ENCODE measurements at regions not wholly inside any gene's neighbourhood (a gene's known extent, or its start where the extent isn't known, plus 50 kb on each side); places are given as distances from the start of the nearest gene placed in this dataset.

DNA sequence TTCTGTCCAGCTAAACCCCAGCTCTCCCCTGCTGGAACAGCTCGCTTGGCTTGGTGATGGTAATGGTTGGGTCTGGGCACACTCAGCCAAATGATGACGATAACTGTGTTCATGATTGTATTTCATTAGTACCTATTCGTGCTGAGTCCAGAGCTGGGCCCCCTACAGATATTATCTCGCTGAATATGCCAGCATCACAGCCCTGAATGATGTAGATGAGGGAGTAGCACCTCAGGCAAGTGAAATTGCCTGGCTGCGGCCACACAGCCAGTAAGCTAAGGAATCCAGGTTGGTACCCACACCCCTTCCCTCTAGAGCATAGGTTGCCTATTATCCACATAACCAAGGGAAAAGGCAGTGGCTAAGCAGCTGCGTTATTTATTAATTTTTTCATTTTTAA is 163.5 kb downstream of the KTN1 start:
- BruUV-seq (replicated peaks) = no TSS peak
- Histone ChIP-seq H3K4me1 (ENCODE audit: insufficient read depth, low read length, poor library complexity, severe bottlenecking) (peaks cover 16% of the 10 kb centered on the region), H3K27me3 (replicated peaks; ENCODE audit: insufficient read depth, low read depth, low read length, poor library complexity) (no peaks in the 10 kb centered on the region), H3K27ac (ENCODE audit: low read depth, low read length, poor library complexity, severe bottlenecking) (no peak overlapping the region), H3K4me3 (ENCODE audit: low read depth, low read length, poor library complexity, severe bottlenecking) (no peak overlapping the region), H3K36me3 (ENCODE audit: insufficient read depth, low read length, poor library complexity, severe bottlenecking) (no peaks in the 10 kb centered on the region), H3K9me3 (ENCODE audit: low read depth, low read length, poor library complexity, severe bottlenecking) (no peaks in the 10 kb centered on the region)
- CTCF ChIA-PET = no interaction called here
- TF ChIP-seq EZH2 (IDR thresholded peaks at IDR 0.05; ENCODE audit: borderline replicate concordance, low read depth, low read length, poor library complexity, severe bottlenecking) = no peak
- TF ChIP-seq, protein P1, sequence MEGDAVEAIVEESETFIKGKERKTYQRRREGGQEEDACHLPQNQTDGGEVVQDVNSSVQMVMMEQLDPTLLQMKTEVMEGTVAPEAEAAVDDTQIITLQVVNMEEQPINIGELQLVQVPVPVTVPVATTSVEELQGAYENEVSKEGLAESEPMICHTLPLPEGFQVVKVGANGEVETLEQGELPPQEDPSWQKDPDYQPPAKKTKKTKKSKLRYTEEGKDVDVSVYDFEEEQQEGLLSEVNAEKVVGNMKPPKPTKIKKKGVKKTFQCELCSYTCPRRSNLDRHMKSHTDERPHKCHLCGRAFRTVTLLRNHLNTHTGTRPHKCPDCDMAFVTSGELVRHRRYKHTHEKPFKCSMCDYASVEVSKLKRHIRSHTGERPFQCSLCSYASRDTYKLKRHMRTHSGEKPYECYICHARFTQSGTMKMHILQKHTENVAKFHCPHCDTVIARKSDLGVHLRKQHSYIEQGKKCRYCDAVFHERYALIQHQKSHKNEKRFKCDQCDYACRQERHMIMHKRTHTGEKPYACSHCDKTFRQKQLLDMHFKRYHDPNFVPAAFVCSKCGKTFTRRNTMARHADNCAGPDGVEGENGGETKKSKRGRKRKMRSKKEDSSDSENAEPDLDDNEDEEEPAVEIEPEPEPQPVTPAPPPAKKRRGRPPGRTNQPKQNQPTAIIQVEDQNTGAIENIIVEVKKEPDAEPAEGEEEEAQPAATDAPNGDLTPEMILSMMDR (conservative IDR thresholded peaks at IDR 0.05; ENCODE audit: low read depth, low read length) = no peak
- no peak for DNase-seq (ENCODE audit: low spot score)
- intact Hi-C loops (cut with micrococcal nuclease; ENCODE audit: unreplicated experiment) = no loop called here
- POLR2A ChIA-PET (ENCODE audit: low non-redundant PET) = no interaction called here

DNA sequence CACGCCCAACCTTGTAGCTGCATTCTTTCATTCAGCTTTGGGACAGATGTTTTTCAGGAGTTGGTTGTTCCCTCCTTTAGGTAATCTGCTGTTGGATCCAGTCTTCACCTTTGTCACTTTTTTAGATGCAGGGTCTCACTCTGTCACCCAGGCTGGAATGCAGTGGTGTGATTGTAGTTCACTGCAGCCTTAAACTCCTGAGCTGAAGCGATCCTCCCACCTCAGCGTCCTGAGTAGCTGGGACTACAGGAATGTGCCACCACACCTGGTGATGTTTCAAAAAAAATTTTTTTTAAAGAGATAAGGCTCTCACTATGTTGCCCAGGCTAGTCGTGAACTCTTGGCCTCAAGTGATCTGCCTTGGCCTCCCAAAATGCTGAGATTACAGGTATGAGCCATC is 164.3 kb downstream of the KTN1 start:
- no peak for DNase-seq (ENCODE audit: low spot score)
- intact Hi-C loops (cut with micrococcal nuclease; ENCODE audit: unreplicated experiment) = no loop called here
- Histone ChIP-seq H3K36me3 (ENCODE audit: insufficient read depth, low read length, poor library complexity, severe bottlenecking) (no peaks in the 10 kb centered on the region), H3K4me3 (ENCODE audit: low read depth, low read length, poor library complexity, severe bottlenecking) (no peak overlapping the region), H3K9me3 (ENCODE audit: low read depth, low read length, poor library complexity, severe bottlenecking) (no peaks in the 10 kb centered on the region), H3K4me1 (ENCODE audit: insufficient read depth, low read length, poor library complexity, severe bottlenecking) (peaks cover 24% of the 10 kb centered on the region), H3K27ac (ENCODE audit: low read depth, low read length, poor library complexity, severe bottlenecking) (no peak overlapping the region), H3K27me3 (replicated peaks; ENCODE audit: insufficient read depth, low read depth, low read length, poor library complexity) (no peaks in the 10 kb centered on the region)
- POLR2A ChIA-PET (ENCODE audit: low non-redundant PET) = no interaction called here
- CTCF ChIA-PET = no interaction called here
- no TSS peak for BruUV-seq (replicated peaks)
- TF ChIP-seq EZH2 (IDR thresholded peaks at IDR 0.05; ENCODE audit: borderline replicate concordance, low read depth, low read length, poor library complexity, severe bottlenecking) = no peak
- TF ChIP-seq, protein P1 (conservative IDR thresholded peaks at IDR 0.05; ENCODE audit: low read depth, low read length) = no peak

DNA sequence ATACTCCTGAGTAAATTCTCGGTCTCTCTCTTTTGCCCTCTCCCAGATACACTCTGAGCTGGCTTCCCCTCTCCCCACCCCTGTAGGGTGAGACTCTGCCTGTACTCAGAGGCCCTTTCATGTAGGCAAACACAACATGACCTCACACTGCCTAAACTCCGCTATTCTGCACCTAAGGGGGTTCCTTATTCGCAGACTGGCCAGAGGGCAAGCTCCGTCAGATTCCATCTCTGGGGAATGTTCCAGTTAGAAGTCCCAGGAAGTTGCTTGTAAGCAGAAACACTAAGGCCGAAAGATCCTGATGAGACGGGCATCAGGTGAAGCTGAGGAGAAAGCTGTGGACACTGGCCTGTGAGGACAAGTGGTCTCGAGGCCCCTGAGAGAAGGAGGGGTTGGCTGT is 165.9 kb downstream of the KTN1 start:
- no peak overlapping the region for H3K27ac ChIP-seq (ENCODE audit: low read depth, low read length, poor library complexity, severe bottlenecking)
- ChIA-PET POLR2A (ENCODE audit: low non-redundant PET) (no interaction called here), CTCF (interaction anchor here (0.7 kb wide), 1 partner anchor 27 kb away, joined by 4 read pairs; no protein-coding TSS in a partner anchor)
- H3K4me3 ChIP-seq (ENCODE audit: low read depth, low read length, poor library complexity, severe bottlenecking) = no peak overlapping the region
- no peaks in the 10 kb centered on the region for H3K36me3 ChIP-seq (ENCODE audit: insufficient read depth, low read length, poor library complexity, severe bottlenecking)
- H3K27me3 ChIP-seq (replicated peaks; ENCODE audit: insufficient read depth, low read depth, low read length, poor library complexity) = no peaks in the 10 kb centered on the region
- H3K4me1 ChIP-seq (ENCODE audit: insufficient read depth, low read length, poor library complexity, severe bottlenecking) = peaks cover 12% of the 10 kb centered on the region
- intact Hi-C loops (cut with micrococcal nuclease; ENCODE audit: unreplicated experiment) = no loop called here
- no peak for TF ChIP-seq EZH2 (IDR thresholded peaks at IDR 0.05; ENCODE audit: borderline replicate concordance, low read depth, low read length, poor library complexity, severe bottlenecking)
- TF ChIP-seq, protein P1 (conservative IDR thresholded peaks at IDR 0.05; ENCODE audit: low read depth, low read length) = no peak
- BruUV-seq (replicated peaks) = no TSS peak
- no peaks in the 10 kb centered on the region for H3K9me3 ChIP-seq (ENCODE audit: low read depth, low read length, poor library complexity, severe bottlenecking)
- no peak for DNase-seq (ENCODE audit: low spot score)
